ENCODE measurements at regions not wholly inside any gene's neighbourhood (a gene's known extent, or its start where the extent isn't known, plus 50 kb on each side); places are given as distances from the start of the nearest gene placed in this dataset.

GRCh38 chr4:147223576-147223975 lies 257.3 kb upstream of the EDNRA start:
- TF ChIP-seq, protein P1, sequence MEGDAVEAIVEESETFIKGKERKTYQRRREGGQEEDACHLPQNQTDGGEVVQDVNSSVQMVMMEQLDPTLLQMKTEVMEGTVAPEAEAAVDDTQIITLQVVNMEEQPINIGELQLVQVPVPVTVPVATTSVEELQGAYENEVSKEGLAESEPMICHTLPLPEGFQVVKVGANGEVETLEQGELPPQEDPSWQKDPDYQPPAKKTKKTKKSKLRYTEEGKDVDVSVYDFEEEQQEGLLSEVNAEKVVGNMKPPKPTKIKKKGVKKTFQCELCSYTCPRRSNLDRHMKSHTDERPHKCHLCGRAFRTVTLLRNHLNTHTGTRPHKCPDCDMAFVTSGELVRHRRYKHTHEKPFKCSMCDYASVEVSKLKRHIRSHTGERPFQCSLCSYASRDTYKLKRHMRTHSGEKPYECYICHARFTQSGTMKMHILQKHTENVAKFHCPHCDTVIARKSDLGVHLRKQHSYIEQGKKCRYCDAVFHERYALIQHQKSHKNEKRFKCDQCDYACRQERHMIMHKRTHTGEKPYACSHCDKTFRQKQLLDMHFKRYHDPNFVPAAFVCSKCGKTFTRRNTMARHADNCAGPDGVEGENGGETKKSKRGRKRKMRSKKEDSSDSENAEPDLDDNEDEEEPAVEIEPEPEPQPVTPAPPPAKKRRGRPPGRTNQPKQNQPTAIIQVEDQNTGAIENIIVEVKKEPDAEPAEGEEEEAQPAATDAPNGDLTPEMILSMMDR (IDR thresholded peaks at IDR 0.05) = no peak
- TF ChIP-seq NFE2L1 (CRISPR knock-in tag; IDR thresholded peaks at IDR 0.05) (no peak), JUN (CRISPR knock-in tag; IDR thresholded peaks at IDR 0.05) (no peak), MAX (CRISPR knock-in tag; IDR thresholded peaks at IDR 0.05) (no peak), ZNF232 (CRISPR knock-in tag; IDR thresholded peaks at IDR 0.05) (no peak), NFATC4 (CRISPR knock-in tag; IDR thresholded peaks at IDR 0.05) (no peak), ZNF416 (CRISPR knock-in tag; IDR thresholded peaks at IDR 0.05) (no peak), AFF4 (CRISPR knock-in tag; IDR thresholded peaks at IDR 0.05; ENCODE audit: borderline replicate concordance) (no peak), RELA (CRISPR knock-in tag; IDR thresholded peaks at IDR 0.05; ENCODE audit: borderline replicate concordance) (no peak), USF1 (CRISPR knock-in tag; IDR thresholded peaks at IDR 0.05) (no peak), TP53 (CRISPR knock-in tag; IDR thresholded peaks at IDR 0.05) (no peak)
- TF ChIP-seq, protein P2, sequence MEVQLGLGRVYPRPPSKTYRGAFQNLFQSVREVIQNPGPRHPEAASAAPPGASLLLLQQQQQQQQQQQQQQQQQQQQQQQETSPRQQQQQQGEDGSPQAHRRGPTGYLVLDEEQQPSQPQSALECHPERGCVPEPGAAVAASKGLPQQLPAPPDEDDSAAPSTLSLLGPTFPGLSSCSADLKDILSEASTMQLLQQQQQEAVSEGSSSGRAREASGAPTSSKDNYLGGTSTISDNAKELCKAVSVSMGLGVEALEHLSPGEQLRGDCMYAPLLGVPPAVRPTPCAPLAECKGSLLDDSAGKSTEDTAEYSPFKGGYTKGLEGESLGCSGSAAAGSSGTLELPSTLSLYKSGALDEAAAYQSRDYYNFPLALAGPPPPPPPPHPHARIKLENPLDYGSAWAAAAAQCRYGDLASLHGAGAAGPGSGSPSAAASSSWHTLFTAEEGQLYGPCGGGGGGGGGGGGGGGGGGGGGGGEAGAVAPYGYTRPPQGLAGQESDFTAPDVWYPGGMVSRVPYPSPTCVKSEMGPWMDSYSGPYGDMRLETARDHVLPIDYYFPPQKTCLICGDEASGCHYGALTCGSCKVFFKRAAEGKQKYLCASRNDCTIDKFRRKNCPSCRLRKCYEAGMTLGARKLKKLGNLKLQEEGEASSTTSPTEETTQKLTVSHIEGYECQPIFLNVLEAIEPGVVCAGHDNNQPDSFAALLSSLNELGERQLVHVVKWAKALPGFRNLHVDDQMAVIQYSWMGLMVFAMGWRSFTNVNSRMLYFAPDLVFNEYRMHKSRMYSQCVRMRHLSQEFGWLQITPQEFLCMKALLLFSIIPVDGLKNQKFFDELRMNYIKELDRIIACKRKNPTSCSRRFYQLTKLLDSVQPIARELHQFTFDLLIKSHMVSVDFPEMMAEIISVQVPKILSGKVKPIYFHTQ (CRISPR knock-in tag; IDR thresholded peaks at IDR 0.05) = no peak
- TF ChIP-seq, protein P3, sequence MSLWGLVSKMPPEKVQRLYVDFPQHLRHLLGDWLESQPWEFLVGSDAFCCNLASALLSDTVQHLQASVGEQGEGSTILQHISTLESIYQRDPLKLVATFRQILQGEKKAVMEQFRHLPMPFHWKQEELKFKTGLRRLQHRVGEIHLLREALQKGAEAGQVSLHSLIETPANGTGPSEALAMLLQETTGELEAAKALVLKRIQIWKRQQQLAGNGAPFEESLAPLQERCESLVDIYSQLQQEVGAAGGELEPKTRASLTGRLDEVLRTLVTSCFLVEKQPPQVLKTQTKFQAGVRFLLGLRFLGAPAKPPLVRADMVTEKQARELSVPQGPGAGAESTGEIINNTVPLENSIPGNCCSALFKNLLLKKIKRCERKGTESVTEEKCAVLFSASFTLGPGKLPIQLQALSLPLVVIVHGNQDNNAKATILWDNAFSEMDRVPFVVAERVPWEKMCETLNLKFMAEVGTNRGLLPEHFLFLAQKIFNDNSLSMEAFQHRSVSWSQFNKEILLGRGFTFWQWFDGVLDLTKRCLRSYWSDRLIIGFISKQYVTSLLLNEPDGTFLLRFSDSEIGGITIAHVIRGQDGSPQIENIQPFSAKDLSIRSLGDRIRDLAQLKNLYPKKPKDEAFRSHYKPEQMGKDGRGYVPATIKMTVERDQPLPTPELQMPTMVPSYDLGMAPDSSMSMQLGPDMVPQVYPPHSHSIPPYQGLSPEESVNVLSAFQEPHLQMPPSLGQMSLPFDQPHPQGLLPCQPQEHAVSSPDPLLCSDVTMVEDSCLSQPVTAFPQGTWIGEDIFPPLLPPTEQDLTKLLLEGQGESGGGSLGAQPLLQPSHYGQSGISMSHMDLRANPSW (CRISPR knock-in tag; conservative IDR thresholded peaks at IDR 0.05; ENCODE audit: low read depth) = no peak
- TF ChIP-seq, protein P4, sequence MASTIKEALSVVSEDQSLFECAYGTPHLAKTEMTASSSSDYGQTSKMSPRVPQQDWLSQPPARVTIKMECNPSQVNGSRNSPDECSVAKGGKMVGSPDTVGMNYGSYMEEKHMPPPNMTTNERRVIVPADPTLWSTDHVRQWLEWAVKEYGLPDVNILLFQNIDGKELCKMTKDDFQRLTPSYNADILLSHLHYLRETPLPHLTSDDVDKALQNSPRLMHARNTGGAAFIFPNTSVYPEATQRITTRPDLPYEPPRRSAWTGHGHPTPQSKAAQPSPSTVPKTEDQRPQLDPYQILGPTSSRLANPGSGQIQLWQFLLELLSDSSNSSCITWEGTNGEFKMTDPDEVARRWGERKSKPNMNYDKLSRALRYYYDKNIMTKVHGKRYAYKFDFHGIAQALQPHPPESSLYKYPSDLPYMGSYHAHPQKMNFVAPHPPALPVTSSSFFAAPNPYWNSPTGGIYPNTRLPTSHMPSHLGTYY (CRISPR knock-in tag; IDR thresholded peaks at IDR 0.05) = no peak

Data from WTC11 (cell line).